GM21576 (cell line): ENCODE measurements at regions not wholly inside any gene's neighbourhood (a gene's known extent, or its start where the extent isn't known, plus 50 kb on each side); places are given as distances from the start of the nearest gene placed in this dataset.
"Not testable (repeated sequence)": the region's sequence is repeated elsewhere in the genome, so short reads cannot be mapped to it uniquely, and the experiment has no call there.

Source experiments
- ATAC-seq: cut with Tn5 transposase; IDR thresholded peaks from one replicate; pipeline ENCODE4 v1.9.1; 2021; ENCODE audit warnings: mild to moderate bottlenecking, moderate library complexity; ENCODE audit not compliant: unreplicated experiment

DNA sequence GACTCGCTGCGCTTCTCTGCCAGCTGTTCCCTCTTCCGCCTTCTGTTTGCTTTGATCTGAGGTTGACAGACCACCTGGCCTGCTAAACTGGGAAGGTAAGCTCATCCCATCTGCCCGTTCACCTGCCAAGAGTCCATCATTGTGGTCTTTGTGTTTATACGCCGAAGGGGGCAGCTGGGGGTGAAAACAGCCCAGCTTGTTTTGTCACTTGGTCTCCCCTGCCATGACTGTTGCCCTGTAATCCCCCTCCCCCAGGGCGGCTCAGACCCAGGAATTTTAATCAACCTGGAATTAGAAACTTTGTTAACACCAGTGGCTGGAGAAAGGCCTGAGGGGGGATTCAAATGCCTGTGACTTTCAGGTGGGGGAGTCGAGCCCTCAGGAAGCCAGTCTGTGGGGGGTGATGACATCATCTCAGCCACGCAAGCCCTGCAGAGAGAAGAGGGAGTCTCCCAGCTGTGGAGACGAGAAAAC, 333.3 kb downstream of the BCOR start:
- ATAC-seq = no peak

DNA sequence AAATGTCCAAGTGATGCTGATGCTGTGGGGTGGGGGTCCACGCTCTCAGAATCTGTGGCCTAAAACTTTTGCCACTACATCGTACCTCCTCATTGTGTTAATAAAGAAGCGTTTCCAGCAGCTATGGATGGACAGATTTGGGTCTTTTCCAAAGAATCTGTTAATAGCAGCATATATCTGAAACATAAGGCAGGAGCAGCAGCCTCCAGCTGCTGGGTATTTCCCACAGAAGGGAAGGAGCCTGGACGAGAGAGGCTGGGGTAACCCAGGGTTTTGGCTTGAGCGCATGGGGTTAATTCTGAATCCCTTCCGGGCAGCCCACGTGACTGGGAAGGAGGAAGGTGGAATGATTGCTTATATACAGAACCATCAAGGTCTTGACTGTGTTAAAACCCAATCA, 332.4 kb downstream of the BCOR start:
- no peak for ATAC-seq

DNA sequence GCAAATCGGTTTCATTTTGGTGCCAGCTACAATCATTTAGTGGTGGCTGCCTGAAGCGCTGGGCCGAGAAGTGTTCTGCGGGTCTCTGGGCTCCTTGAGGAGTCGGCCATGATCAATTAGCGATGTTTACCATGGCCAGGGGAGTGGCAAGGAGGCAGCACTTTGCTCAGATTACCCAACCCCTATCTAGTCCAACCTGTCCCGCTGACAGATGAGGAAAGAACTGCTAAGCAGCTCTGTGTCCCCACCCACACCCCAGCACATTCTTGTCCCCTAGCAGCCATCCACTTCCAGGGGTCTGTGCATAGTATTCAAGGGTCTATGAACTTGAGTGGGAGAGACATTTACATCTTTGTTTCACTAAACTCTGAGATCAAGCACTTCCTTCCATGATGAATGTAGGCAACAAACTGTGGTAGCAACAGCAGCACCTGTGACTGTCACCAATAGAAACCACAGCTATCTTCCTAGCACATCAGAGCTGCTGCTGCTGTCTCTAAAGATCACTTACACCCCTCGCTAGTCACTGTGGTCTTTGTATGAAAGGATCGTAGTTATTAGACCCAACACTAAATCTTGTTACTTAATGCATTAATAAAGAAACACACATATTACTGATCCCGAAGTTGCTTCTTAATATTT, 331.6 kb downstream of the BCOR start:
- ATAC-seq = no peak

DNA sequence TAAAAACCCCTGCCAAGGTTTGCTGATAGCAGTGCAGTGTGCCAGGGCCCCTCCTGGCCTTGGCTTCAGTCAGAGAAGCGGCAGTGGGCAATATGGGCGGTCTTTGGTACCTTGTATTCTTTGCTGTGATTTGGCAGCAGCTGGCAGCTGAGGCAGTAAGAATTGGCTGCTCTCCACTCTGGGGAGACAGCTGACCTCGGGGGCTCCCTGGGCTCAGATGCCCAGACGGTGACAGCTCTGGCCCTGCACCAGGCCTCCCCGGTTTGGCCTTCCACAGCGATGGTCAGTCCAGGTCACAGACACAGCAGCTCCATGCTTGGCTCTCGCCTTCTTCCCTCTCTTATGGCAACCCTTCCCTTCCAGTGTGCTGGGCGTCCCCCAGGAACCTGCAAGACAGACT, 330.9 kb downstream of the BCOR start:
- ATAC-seq = no peak

DNA sequence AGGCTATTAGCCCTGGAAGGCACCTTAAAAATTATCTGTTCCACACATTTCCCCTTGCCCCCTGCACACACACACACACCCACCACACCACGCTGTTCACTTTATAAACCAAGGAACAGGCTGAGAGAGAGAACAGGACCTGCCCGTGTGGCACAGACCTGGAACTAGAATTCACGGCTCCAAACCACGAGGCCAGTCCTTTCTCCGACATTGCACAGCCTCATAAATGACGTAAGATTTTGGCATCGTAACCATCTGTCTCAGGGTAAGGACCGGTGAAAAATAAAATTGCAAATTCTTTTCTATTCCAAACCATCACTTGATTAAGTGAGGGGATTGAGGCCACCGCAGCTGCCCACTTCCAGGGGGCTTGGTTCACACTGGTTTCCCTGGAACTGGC, 330.3 kb downstream of the BCOR start:
- no peak for ATAC-seq

DNA sequence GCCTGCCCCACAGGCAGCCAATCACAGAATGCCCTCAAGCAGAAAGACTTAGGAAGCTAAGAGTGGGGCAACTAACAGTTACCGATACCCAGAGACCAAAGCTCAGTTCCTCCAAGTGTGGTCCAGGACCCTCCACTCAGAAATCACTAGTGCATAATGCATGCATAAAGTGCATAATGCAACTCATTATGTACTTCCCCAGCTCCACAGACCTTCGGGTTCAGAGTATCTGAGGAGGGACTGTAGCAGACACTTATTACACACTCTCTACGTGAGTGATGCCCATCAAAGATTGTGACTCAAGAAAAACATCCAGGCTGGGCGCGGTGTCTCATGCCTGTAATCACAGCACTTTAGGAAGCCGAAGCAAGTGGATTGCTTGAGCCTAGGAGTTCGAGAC, 328.0 kb downstream of the BCOR start:
- no peak for ATAC-seq

DNA sequence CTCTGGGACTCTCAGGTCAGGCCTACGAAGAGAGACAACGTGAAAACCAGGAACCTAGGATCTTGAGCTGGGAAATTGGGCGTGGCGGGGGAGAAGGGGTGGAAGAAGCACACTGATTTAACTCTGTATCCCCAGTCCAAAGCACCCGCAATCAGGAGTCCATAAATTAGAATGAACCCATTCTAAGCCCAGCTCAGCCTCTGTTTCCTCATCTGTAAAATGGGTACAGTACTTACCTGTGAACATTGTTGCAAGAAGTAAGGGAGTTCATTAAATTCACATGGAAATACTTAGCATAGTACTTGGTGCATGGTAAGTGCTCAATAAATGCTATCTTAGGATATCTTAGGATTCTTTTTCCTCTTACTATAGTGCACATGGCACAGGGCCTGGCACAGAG, 326.7 kb downstream of the BCOR start:
- ATAC-seq = no peak

DNA sequence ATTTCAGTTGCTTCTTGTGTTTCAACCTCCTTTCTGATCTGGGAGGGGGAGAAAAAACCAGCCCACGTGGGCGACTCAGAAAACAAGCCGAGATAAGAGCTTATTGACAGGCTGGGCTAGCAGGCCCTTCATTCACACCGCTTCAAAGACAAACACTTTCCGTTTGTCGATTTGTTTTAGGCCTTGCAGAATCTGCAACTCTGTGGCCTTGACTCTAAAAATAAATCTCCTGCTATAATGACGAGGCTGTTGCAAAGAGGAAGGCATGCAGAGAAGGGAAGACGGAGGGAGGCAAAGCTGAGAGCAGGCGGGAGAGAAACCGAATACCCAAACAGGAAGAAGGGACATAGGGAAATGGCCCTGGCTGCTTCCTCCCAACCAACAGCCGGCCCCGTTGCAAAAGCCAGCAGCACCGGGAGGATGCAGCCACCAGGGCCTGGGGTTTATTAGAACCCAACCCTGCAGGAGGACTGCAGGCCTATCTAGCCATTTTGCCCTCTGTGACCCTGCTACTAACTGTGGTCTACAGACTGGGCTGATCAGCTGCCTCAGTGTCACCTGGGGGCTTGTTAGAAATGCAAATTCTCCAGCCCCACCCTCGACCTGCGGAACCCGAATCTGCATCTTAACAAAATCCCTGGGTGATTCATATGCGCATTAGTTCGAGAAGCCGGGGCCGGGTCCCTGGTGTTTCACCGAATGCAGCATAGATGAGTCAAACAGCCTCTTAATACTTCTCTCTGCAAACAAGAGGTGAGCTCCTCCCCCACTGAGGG, 325.5 kb downstream of the BCOR start:
- no peak for ATAC-seq

DNA sequence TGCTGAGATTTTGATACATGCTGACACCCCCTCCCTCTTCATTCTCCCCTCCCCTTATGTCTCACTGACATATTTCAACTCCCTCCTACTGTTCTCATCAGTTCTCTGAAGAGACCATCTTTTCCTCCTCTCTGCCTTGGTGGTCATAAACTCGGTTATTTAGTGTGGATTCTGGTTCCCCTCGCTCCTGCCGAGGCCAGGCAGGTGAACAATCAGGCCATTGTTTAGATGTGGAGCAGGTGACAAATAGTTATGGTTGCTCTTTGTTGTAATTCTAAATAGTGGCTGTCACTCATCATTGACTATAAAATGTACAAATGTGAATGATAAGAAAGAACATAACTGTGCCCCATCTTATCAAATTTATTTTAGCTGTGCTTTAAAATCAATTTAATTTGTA, 324.6 kb downstream of the BCOR start:
- no peak for ATAC-seq

DNA sequence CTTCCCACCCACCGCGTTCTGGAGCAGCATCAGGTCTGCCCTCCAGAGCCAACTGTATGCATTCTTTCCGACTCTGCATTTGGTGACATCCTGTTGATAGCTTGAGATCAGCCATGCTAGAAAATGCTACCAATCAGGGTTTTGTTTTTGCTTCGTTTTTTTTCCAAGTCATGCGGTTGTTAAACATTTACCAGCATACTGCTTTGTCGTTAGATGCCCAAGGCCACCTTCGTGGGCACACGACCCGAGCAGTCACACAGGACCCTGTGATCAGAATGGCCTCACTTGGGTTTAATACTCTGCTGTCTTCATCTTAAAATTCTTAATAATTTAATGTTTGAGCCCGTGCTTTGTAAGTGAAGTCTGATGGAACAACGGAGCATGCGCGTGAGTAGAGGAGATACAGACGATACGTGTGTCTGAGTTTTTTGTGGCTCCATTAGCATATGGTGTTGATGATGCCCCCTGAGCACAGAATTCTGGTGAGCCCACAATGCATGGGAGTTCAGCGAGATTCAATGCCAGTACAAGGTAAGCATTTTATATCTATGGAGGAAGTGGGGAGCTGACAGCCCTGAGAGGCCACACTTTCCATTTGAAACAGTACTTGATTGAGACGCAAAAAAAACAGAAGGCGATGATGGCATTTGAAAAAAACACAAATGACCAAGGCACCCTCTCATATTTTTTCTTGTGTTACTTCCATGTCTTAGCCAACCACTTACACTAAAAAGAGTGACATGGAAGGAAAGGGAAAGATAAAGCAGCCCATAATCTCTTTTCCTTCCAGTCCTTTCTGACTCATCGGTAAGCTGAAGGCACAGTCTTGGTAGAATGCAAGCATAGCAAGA, 323.6 kb downstream of the BCOR start:
- ATAC-seq = no peak

DNA sequence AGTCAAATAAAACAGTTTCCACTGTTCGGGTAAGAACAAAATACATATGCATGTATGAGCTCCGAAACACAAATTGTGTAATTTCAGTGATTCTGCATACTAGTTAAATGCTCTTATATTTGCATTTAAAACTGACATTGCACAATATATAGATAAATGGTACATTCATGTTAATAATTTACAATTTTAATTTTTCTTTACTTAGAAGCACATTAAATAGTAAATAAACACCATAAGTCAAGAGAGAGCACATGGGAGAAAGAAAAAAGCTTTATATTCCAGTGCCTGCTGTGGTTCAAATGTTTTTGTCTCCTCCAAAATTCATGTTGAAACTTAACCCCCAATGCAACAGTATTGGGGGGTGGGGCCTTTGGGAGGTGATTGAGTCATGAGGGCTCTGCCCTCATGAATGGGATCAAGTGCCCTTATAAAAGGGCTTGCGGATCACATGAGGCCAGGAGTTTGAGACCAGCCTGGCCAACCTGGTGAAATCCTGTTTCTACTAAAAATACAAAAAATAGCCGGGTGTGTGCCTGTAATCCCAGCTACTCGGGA, 322.9 kb downstream of the BCOR start:
- no peak for ATAC-seq

DNA sequence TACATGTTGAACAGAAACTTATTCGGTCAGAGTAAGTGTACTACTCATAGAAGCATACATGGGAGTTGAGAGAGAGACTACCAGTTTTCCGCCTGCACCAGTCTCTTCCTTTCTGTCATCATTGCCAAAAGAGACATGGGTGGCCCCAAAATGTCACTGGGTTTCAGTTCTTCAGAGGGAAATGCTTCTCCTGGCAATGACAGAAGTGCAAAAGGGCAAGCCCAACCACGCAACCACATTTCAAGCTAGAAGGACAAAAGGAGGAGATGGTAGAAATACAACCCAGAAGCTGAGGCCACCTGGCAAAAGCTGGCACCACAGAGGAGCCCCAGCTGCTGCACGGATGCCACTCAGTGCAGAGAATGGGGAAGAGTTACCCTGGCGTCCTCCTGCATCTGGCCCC, 320.1 kb downstream of the BCOR start:
- ATAC-seq = no peak

DNA sequence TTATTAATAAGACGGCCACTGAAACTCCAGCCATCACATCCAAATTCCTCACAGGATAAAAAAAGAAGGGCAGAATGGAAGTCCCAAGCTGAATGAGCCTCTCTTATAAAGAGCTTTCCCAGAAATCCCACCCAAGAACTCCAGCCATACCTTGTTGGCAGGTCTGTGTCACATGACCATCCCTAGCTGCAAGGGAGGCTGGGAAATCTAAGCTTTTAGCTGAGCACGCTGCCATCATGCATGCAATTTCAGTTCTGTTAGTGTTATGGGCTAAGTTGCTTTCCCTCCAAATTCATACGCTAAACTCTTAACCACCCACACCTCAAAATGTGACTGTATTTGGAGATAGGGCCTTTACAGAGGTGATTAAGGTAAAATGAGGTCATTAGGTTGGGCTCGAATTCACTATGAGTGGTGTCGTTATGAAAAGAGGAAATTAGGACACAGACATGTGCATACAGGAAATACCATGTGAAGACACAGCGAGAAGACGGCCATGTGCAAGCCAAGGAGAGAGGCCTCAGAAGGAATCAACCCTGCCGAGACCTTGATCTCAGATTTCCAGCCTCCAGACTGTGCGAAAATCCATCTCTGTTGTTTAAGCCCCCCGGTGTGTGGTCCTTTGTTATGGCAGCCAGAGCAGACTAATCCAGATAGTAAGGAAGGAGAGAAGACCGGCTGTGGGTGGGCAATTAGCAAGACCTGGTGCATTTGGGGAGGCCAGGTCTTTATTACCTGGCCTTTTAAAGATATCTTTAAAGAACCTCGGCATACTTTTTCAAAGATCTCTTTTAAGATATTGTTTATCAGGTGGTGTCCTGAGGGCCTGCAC, 317.6 kb downstream of the BCOR start:
- no peak for ATAC-seq

DNA sequence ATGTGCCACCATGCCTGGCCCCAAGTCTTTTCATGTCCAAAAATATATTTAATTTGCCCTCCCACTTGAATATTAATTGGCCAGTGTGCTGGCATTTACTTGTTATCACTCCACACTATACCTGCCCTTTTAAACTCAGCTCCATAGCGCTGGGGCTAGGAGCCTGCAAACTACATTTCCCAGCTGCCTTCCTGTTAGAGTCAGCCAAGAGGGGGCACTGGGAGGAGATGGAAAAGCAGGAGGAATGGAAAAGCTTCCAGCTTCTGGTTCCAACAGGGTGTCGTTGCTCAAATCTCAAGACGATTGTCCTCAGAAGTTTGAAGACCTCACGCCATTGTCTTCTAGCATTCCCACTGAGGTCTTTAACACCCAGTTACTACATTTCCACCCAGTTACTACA, 315.5 kb downstream of the BCOR start:
- ATAC-seq = no peak

DNA sequence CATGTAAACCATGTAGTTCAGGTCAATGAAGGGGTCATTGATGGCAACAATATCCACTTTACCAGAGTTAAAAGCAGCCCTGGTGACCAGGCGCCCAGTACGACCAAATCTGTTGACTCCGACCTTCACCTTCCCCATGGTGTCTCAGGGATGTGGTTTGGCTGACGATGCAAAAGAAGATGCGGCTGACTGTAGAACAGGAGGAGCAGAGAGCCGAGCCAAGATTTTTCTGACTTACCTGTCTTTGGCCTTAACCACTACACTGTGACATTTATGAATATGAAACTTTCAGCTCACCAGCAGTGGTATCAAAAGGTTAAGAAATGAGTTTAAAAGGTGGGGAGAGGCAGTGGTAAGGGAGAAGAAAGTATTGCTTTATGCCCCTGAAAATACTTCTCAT, 309.8 kb downstream of the BCOR start:
- no peak for ATAC-seq

DNA sequence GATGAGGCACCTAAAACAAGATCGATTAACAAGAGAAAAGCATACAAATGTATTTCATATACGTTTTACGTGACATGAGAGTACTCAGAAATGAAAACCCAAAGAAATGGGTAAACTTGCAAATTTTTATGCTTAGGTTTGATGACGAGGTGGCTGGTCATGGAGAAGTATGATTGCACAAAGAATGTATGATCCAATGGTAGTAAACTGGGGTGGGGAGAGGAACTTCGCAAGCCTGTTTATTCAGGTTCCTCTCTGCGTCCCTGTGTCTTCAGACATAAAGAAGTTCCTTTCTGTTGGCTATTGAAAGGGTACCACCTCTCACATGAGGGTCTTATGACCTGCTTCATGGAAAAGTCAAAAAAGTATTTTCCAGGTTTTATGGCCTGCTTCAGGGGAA, 309.2 kb downstream of the BCOR start:
- ATAC-seq = no peak

DNA sequence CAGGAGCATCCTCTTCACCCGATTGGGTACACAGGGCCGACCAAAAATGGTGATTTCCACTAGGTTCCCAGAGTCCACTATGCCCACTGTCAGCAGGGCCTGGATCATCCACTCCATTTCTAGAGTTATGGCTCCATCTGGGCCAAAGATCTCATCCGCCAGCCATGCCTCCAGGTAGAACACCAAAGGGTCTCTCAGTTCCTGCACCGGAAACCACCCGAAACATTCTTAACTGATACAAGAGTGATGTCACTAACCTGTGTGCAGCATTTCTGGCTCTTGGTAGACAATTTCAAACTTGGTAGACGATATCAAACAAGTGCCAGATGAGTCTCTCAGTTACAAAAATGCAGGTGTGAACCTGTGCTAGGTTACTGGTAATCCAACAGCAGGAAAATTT, 306.1 kb downstream of the BCOR start:
- no peak for ATAC-seq

DNA sequence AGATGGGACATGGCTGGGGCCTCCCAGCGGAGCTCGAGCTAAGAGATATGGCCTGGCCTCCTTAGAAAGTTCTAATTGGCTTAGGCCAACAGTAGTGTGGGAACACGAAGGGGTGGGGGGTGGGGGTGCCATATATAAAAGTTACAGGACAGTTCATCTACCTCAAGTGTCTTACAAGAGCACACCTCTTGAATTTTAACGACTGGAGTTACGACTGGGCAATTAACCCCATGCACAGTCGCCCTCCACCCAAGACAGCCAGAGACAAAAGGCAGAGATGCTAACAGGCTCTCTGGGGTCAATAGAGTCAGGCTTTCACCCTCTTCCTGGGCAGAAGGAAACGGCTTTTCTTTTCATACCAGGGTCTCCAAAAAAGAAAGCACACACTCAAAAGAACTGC, 302.2 kb downstream of the BCOR start:
- ATAC-seq = no peak

DNA sequence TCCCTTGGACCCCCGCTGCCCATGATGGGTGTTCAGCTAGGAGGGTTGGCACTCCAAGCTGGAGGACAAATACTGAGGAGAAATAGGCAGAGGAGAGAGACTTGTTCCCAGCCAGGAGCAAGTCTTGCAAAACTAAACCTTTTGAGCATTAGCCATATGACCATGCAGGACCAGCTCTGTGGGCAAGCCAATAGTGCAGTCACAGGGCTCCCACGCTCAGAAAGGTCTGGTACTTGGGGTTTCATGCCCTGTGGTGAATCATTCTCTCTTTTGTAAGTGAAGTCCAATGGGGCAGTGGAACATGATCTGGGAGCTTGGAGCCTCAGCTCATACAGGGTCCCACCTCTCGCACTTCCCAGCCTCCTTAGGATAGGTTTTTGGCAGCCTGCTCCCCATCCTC, 300.9 kb downstream of the BCOR start:
- no peak for ATAC-seq

DNA sequence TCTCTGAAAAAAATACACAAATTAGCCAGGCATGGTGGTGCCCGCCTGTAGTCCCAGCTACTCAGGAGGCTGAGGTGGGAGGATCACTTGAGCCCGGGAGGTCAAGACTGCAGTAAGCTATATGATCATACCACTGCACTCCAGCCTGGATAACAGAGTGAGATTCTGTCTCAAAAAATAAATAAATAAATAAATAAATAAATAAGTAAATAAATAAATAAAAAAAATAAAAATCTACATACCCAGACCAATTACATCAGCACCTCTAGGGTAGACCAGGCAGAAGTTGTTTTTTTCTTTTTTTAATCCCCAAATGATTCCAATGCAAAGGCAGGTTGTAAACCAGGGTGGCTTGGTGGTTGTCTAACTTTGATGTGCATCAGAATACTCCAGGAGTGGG, 299.3 kb downstream of the BCOR start:
- not testable (repeated sequence) for ATAC-seq

DNA sequence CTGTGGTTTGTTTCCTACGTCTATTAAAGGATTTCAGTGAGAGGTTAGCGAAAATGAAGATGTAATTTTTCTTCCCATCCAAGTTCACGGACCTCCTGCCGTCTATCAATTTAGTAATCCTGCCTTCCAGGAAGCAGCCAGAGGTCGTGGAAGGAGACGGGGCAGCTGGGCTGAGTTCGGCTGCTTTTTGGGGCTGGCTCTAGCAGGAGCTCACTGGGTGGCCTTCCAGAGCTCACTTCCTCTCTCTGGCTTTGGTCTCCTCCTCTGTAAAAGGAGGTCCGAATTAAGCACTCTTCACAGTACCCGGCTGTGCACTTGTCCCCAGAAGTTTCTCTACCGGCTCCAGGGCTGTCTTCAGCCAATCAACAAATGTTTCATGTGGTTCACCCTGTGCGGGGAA, 295.4 kb downstream of the BCOR start:
- no peak for ATAC-seq
